HG02938 (cell line): ENCODE measurements at regions not wholly inside any gene's neighbourhood (a gene's known extent, or its start where the extent isn't known, plus 50 kb on each side); places are given as distances from the start of the nearest gene placed in this dataset.
"Not testable (repeated sequence)": the region's sequence is repeated elsewhere in the genome, so short reads cannot be mapped to it uniquely, and the experiment has no call there.

ENCODE experiments used
- ATAC-seq: cut with Tn5 transposase; IDR thresholded peaks from one replicate; pipeline ENCODE4 v1.9.1; 2021; ENCODE audit warnings: mild to moderate bottlenecking, moderate library complexity; ENCODE audit not compliant: unreplicated experiment

- ATAC-seq, result not testable (repeated sequence)
Observed at GRCh38 chr3:170662986-170663385, 77.1 kb upstream of the SLC7A14 start.

GRCh38 chr3:170660139-170660538, 74.3 kb upstream of the SLC7A14 start:
- no peak for ATAC-seq

DNA sequence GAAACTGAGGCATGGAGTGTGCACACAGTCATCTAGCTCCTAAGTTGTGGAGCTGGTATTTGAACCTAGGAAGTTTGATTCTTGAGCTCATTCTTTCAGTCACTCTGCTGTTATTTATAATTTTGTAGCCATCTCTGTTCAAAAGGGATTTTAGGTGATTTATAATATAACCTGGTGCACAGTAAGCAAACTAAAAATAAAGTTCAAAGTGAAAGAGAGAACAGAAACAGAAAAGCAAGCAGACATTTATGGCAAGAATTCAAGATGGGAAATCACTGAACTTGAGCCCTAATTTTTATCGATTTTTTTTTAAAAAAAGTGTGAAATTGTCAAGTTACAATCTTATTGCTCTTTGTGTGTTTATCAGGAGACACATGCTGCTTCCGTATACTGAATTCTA, 71.4 kb upstream of the SLC7A14 start:
- ATAC-seq, result no peak

- ATAC-seq, result no peak
Observed at GRCh38 chr3:170656284-170656683, 70.4 kb upstream of the SLC7A14 start.

DNA sequence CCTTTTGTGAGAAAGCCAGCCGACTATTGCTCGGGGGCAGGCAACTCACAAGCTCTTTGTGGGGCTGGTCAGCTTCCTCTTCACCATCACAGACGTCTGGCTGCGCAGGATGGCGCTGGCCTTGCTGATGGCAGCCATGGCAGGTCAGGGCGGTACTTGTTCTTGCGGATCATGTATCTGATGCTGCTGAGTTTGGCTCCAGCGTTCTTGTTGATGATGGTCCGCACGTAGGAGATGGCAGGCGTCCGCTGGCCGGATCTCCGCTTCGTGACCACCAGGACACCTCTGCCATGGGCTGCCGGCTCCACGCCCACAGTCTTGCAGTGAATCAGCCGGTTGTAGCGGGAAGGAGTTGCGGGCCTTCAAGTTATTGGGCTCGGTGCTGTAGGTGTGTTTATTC, 67.9 kb upstream of the SLC7A14 start:
- no peak for ATAC-seq

GRCh38 chr3:170651260-170651845, 65.5 kb upstream of the SLC7A14 start:
- no peak for ATAC-seq

DNA sequence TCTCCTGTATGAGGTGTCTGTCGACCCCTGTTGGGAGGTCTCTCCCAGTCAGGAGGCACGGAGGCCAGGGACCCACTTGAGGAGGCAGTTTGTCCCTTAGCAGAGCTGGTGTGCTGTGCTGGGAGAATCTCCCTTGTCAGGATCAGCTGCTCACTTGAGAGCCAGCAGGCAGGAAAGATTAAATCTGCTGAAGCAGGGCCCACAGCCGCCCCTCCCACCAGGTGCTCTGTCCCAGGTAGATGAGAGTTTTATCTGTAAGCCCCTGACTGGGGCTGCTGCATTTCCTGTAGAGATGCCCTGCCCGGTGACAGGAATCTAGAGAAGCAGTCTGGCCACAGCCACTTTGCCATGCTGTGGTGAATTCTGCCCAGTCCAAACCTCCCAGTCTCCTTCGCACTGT, 64.7 kb upstream of the SLC7A14 start:
- ATAC-seq, result not testable (repeated sequence)

DNA sequence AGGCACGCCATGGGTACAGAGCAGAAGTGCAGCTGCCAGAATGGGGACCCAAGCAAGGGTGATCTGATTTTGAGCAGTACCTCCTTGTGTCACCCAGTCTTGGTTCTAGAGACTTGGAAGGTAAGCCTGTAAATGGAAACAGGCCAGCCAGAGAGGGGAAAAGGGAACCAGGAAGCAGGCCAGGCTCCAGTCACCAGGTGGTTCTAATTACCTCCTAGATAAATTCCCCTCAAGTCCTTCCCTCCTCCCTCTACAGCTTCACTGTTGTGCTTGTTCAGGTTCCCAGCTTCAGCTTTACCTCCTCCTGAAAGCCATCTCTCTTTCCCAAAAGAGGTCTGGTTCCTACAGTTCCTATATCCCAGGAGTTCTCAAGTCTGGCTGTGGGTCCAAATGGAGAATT, 58.8 kb upstream of the SLC7A14 start:
- ATAC-seq, result no peak

DNA sequence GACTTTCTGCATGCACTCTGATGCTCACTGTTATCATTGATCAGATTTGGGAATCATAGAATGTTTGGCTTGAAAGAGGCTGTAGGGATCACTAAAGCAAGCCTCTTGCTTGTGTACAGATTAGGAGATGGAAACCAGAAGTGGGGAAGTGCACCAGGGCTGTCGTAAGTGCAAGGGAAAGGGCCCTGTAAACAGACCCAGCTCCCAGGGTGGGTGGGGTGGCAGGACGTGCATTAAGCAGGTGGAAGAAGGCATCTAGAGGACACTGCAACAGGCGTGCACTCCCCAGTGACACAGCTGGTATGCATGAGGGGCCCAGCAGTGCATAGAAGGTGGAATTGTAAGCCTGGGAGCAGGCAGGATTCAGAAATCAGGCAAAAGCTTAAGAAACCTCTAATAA, 58.0 kb upstream of the SLC7A14 start:
- no peak for ATAC-seq

- ATAC-seq, result no peak
Observed at GRCh38 chr3:170642882-170643601, 57.2 kb upstream of the SLC7A14 start.

- ATAC-seq, result no peak
Observed at GRCh38 chr3:170641510-170642236, 55.8 kb upstream of the SLC7A14 start.

- ATAC-seq, result no peak
Observed at GRCh38 chr3:170640737-170641171, 54.9 kb upstream of the SLC7A14 start.

DNA sequence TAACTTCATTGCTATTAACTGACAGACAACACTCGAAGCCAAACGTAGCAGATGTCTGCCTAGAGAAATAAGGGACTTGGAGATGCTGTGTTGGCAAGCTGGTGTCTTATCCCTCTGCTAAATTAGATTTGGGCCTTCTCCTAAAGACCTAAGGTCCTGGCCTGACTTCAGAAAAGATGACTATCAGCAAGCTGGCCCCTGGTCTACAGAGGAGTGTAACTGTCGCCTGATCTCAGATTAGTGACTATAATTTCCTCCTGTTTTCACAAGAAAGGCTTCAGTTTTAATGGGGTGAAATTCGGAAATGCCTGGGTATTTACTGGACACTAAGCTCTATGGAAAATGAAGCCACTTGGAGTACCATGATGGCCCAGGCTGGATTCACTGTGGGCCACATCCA, 53.1 kb upstream of the SLC7A14 start:
- no peak for ATAC-seq

- ATAC-seq, result no peak
Observed at GRCh38 chr3:170637306-170637705, 51.4 kb upstream of the SLC7A14 start.

- ATAC-seq, result no peak
Observed at GRCh38 chr3:170636400-170636973, 50.6 kb upstream of the SLC7A14 start.
